ENCODE measurements at regions not wholly inside any gene's neighbourhood (a gene's known extent, or its start where the extent isn't known, plus 50 kb on each side); places are given as distances from the start of the nearest gene placed in this dataset.

DNA sequence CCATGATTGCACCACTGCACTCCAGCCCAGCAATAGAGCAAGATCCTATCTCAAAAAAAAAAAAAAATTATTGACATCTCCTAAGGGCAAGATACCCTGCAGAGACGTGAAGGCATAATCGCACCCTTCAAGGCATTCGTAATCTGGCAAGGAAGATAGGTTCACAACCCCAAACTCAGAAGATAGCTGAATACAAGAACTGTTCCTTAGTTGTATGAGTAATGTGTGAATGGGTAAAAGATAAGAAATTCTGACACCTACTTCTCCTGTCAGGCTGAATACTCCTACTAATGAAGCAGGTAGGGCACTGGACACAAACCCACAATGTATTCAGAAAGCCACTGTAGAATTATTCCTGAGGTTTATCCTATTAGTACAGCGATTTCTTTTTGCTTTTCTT is 882.4 kb upstream of the AUTS2 start:
- no peak for TF ChIP-seq CTCF (IDR thresholded peaks at IDR 0.05)
- H3K27me3 Mint-ChIP-seq (ENCODE audit: low read depth in 2 of 2) = no peaks in the 10 kb centered on the region
- no peak overlapping the region for H3K4me3 Mint-ChIP-seq
- H3K9me3 Mint-ChIP-seq = peaks cover 5 to 25% of the 10 kb centered on the region in 2 donors
- H3K4me3 ChIP-seq (ENCODE audit: low read length) = no peak overlapping the region
- no peak for DNase-seq
- no peaks in the 10 kb centered on the region for H3K27me3 ChIP-seq (ENCODE audit: control insufficient read depth, insufficient read depth, low read length)
- no peaks in the 10 kb centered on the region for H3K4me1 ChIP-seq (ENCODE audit: control insufficient read depth, insufficient read depth, low read length)
- H3K27ac ChIP-seq (ENCODE audit: low read length) = no peak overlapping the region
- no peaks in the 10 kb centered on the region for H3K9me3 ChIP-seq (ENCODE audit: control insufficient read depth, insufficient read depth, low read length)
- no peak for ATAC-seq
- no peak overlapping the region for H3K27ac Mint-ChIP-seq
- H3K36me3 ChIP-seq (ENCODE audit: control insufficient read depth, insufficient read depth, low read length) = no peaks in the 10 kb centered on the region
- intact Hi-C loops (cut with micrococcal nuclease) = no loop called here
- no peaks in the 10 kb centered on the region for H3K4me1 Mint-ChIP-seq
- WGBS (ENCODE audit: insufficient coverage) = 28% methylated on average over 3 of the region's 4 CpGs
- peaks cover 6% of the 10 kb centered on the region for H3K36me3 Mint-ChIP-seq

DNA sequence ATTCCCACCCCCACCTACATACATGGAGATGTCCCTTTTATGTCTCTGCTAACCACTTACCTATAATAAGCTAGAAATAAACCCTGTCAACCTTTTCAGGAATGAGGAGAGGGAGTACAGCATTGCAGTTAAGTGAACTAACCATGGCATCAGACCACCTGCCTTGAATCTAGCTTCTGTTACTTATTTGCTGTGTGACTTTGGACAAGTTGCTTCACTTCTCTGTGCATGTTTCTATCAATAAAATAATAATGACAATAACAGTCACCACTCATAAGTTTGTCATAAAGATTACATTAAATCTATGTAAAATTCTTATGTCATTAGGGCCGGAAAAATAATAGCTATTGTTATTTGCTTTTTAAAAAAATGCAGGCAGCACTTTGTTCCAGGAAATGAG is 881.1 kb upstream of the AUTS2 start:
- Mint-ChIP-seq H3K27me3 (ENCODE audit: low read depth in 2 of 2) (no peaks in the 10 kb centered on the region), H3K4me3 (no peak overlapping the region), H3K27ac (no peak overlapping the region), H3K36me3 (peaks cover 1% of the 10 kb centered on the region), H3K9me3 (peaks cover 3 to 21% of the 10 kb centered on the region in 2 donors), H3K4me1 (no peaks in the 10 kb centered on the region)
- DNase-seq (no peak), ATAC-seq (no peak)
- no peaks in the 10 kb centered on the region for H3K36me3 ChIP-seq (ENCODE audit: control insufficient read depth, insufficient read depth, low read length)
- no peaks in the 10 kb centered on the region for H3K27me3 ChIP-seq (ENCODE audit: control insufficient read depth, insufficient read depth, low read length)
- 100% methylated on average over 1 of the region's 1 CpG for WGBS (ENCODE audit: insufficient coverage)
- H3K4me1 ChIP-seq (ENCODE audit: control insufficient read depth, insufficient read depth, low read length) = no peaks in the 10 kb centered on the region
- H3K9me3 ChIP-seq (ENCODE audit: control insufficient read depth, insufficient read depth, low read length) = no peaks in the 10 kb centered on the region
- intact Hi-C loops (cut with micrococcal nuclease) = no loop called here
- no peak for TF ChIP-seq CTCF (IDR thresholded peaks at IDR 0.05)
- no peak overlapping the region for H3K27ac ChIP-seq (ENCODE audit: low read length)
- no peak overlapping the region for H3K4me3 ChIP-seq (ENCODE audit: low read length)

DNA sequence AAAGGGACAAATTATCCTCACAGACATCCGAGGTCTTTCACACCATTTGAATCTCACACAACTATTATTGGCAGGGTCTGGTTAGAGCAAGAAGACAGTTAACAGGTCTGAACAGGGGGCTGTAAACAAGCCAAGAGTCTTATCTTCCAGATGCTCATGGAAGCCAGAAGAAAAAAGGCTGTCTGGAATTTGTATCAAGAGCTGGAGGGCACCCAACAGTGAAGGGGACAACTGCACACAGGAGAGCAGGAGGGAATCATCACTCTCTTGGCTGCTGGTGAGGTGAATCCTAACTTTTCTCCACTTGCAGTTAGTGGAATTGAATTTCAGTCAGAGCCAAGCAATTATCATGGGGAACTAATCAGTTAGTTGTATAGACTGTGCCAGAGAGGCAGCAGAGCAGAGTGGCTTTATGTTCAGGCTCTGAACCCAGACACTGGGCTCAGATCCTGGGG is 880.2 kb upstream of the AUTS2 start:
- Histone ChIP-seq H3K9me3 (ENCODE audit: control insufficient read depth, insufficient read depth, low read length) (no peaks in the 10 kb centered on the region), H3K4me3 (ENCODE audit: low read length) (no peak overlapping the region), H3K4me1 (ENCODE audit: control insufficient read depth, insufficient read depth, low read length) (no peaks in the 10 kb centered on the region), H3K27ac (ENCODE audit: low read length) (no peak overlapping the region), H3K27me3 (ENCODE audit: control insufficient read depth, insufficient read depth, low read length) (no peaks in the 10 kb centered on the region), H3K36me3 (ENCODE audit: control insufficient read depth, insufficient read depth, low read length) (no peaks in the 10 kb centered on the region)
- Mint-ChIP-seq H3K36me3 (no peaks in the 10 kb centered on the region), H3K27me3 (ENCODE audit: low read depth in 2 of 2) (no peaks in the 10 kb centered on the region), H3K9me3 (peaks cover 6 to 21% of the 10 kb centered on the region in 2 donors), H3K4me3 (no peak overlapping the region), H3K4me1 (no peaks in the 10 kb centered on the region), H3K27ac (no peak overlapping the region)
- WGBS (ENCODE audit: insufficient coverage) = no CpG with 5 or more reads among the region's 1 CpG
- no peak for TF ChIP-seq CTCF (IDR thresholded peaks at IDR 0.05)
- DNase-seq (no peak), ATAC-seq (no peak)
- intact Hi-C loops (cut with micrococcal nuclease) = no loop called here

DNA sequence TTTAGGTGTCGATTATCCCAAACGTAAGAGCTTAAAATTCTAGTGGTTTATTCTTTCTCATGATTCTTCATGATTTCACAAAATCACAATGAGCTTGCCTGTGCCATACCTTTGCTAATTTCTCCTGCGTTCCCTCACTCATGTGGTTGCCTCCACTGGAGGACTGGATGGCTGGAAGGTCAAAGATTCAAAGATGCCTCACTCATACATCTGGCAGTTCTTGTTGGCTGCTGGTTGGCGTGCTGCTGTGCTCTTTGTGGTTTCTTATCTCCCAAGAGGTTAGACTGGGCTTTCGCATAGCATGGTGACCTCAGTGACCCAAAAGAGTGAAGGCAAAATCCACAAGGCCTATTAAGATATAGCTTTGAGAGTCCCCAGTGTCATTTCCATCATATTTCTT is 877.6 kb upstream of the AUTS2 start:
- no peak overlapping the region for H3K27ac ChIP-seq (ENCODE audit: low read length)
- no peaks in the 10 kb centered on the region for H3K4me1 Mint-ChIP-seq
- no peak for TF ChIP-seq CTCF (IDR thresholded peaks at IDR 0.05)
- H3K4me1 ChIP-seq (ENCODE audit: control insufficient read depth, insufficient read depth, low read length) = no peaks in the 10 kb centered on the region
- intact Hi-C loops (cut with micrococcal nuclease) = no loop called here
- no peaks in the 10 kb centered on the region for H3K36me3 ChIP-seq (ENCODE audit: control insufficient read depth, insufficient read depth, low read length)
- no peak overlapping the region for H3K27ac Mint-ChIP-seq
- peaks cover 8 to 15% of the 10 kb centered on the region in 2 donors for H3K9me3 Mint-ChIP-seq
- DNase-seq (no peak), ATAC-seq (no peak)
- no peak overlapping the region for H3K4me3 ChIP-seq (ENCODE audit: low read length)
- WGBS (ENCODE audit: insufficient coverage) = 70% methylated on average over 5 of the region's 5 CpGs
- no peaks in the 10 kb centered on the region for H3K36me3 Mint-ChIP-seq
- no peaks in the 10 kb centered on the region for H3K27me3 Mint-ChIP-seq (ENCODE audit: low read depth in 2 of 2)
- peaks cover 3% of the 10 kb centered on the region for H3K9me3 ChIP-seq (ENCODE audit: control insufficient read depth, insufficient read depth, low read length)
- no peaks in the 10 kb centered on the region for H3K27me3 ChIP-seq (ENCODE audit: control insufficient read depth, insufficient read depth, low read length)
- H3K4me3 Mint-ChIP-seq = no peak overlapping the region

Data from natural killer cell (primary cell).